Activated CD4-positive, alpha-beta memory T cell treated with anti-CD3 and anti-CD28 coated beads for 36 hours (primary cell): ENCODE measurements at regions not wholly inside any gene's neighbourhood (a gene's known extent, or its start where the extent isn't known, plus 50 kb on each side); places are given as distances from the start of the nearest gene placed in this dataset.

Experiments
- CTCF ChIA-PET: fragments of 350-600 bp; sonication (Branson Sonifier 250); formaldehyde crosslinking; loops from one replicate; lab custom pipeline; 2021; ENCODE audit warnings: antibody characterized with exemption, inconsistent platforms; lab: Charles Lee
- POLR2A ChIA-PET: fragments of 350-600 bp; sonication (Branson Sonifier 250); formaldehyde crosslinking; loops from one replicate; lab custom pipeline; 2021; ENCODE audit warnings: antibody characterized with exemption; lab: Charles Lee
- DNase-seq: peaks from one replicate; pipeline ENCODE4 v3.0.0-alpha.2; 2020
- H3K27ac Mint-ChIP-seq: one replicate; pipeline ENCODE4 v1.8.0; 2021; ENCODE audit warnings: mixed read lengths
- H3K27me3 Mint-ChIP-seq: one replicate; pipeline ENCODE4 v1.8.0; 2021; ENCODE audit warnings: mixed read lengths
- H3K36me3 Mint-ChIP-seq: one replicate; pipeline ENCODE4 v1.8.0; 2021; ENCODE audit warnings: mixed read lengths
- H3K4me1 Mint-ChIP-seq: one replicate; pipeline ENCODE4 v1.8.0; 2021; ENCODE audit warnings: low read depth, mixed read lengths
- H3K4me3 Mint-ChIP-seq: one replicate; pipeline ENCODE4 v1.8.0; 2021; ENCODE audit warnings: mild to moderate bottlenecking, mixed read lengths
- H3K9me3 Mint-ChIP-seq: one replicate; pipeline ENCODE4 v1.8.0; 2021; ENCODE audit warnings: mixed read lengths
- intact Hi-C: fragments of 100-400 bp; cut with micrococcal nuclease; formaldehyde crosslinking; loops from one replicate; pipeline ENCODE4 v1.15.1; 2023

GRCh38 chr18:61948281-61948741, 55.5 kb upstream of the RNF152 start:
- peaks cover 25% of the 10 kb centered on the region for H3K27me3 Mint-ChIP-seq
- POLR2A ChIA-PET = no interaction called here

GRCh38 chr18:61946449-61946848, 53.6 kb upstream of the RNF152 start:
- Mint-ChIP-seq H3K4me1 (peaks cover 26% of the 10 kb centered on the region), H3K27ac (no peak overlapping the region), H3K27me3 (peaks cover 25% of the 10 kb centered on the region), H3K9me3 (no peaks in the 10 kb centered on the region), H3K4me3 (no peak overlapping the region), H3K36me3 (no peaks in the 10 kb centered on the region)
- DNase-seq = no peak
- POLR2A ChIA-PET = no interaction called here
- intact Hi-C loops = no loop called here
- CTCF ChIA-PET = no interaction called here

More at GRCh38 chr18:61948281-61948741, 55.5 kb upstream of the RNF152 start:
- Mint-ChIP-seq H3K4me1 (peaks cover 33% of the 10 kb centered on the region), H3K27ac (no peak overlapping the region), H3K4me3 (no peak overlapping the region), H3K9me3 (no peaks in the 10 kb centered on the region), H3K36me3 (no peaks in the 10 kb centered on the region)
- CTCF ChIA-PET = no interaction called here
- intact Hi-C loops = no loop called here
- DNase-seq = no peak

- intact Hi-C loops = no loop called here
- Mint-ChIP-seq H3K4me3 (no peak overlapping the region), H3K4me1 (peaks cover 16% of the 10 kb centered on the region), H3K27ac (no peak overlapping the region), H3K27me3 (peaks cover 16% of the 10 kb centered on the region), H3K36me3 (no peaks in the 10 kb centered on the region), H3K9me3 (peaks cover 6% of the 10 kb centered on the region)
- POLR2A ChIA-PET = no interaction called here
- no peak for DNase-seq
- CTCF ChIA-PET = no interaction called here
These were observed 50.6 kb upstream of the RNF152 start for GRCh38 chr18:61943175-61943964.
